ENCODE measurements at regions not wholly inside any gene's neighbourhood (a gene's known extent, or its start where the extent isn't known, plus 50 kb on each side); places are given as distances from the start of the nearest gene placed in this dataset.

- peaks cover 6% of the 10 kb centered on the region for H3K4me1 Mint-ChIP-seq
- H3K36me3 Mint-ChIP-seq (ENCODE audit: low read depth) = no peaks in the 10 kb centered on the region
- no peak overlapping the region for H3K27ac Mint-ChIP-seq
- no peak for DNase-seq
- ChIA-PET POLR2A (no interaction called here), CTCF (interaction anchor here (0.6 kb wide), 1 partner anchor 9 kb away, joined by 3 read pairs; no protein-coding TSS in a partner anchor)
- peaks cover under 1% of the 10 kb centered on the region for H3K27me3 Mint-ChIP-seq
- no peak overlapping the region for H3K4me3 Mint-ChIP-seq
- H3K9me3 Mint-ChIP-seq = no peaks in the 10 kb centered on the region
Observed at GRCh38 chr4:128458816-128459215, 171.2 kb upstream of the PGRMC2 start.

DNA sequence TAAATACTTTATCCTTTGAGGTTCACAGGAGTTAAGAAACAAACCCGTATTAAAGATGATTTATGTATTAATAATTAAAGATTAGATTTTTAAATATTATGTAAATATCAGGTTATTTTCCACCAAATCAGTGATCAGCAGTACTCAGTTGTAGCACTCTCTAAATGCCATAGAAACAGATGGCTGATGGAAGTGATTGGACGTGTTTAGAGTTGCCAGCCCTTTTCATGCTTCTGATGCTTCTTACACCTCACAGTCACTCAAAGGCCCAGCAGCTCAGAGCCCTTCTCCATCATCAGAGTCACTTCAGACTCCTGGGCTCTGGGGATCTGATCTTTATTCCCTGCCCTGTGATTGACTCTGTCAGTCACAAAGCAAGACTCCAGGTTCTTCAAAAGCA is 170.1 kb upstream of the PGRMC2 start:
- peaks cover 8% of the 10 kb centered on the region for H3K4me1 Mint-ChIP-seq
- POLR2A ChIA-PET = no interaction called here
- H3K27ac Mint-ChIP-seq = no peak overlapping the region
- no peaks in the 10 kb centered on the region for H3K9me3 Mint-ChIP-seq
- CTCF ChIA-PET = interaction anchor here (1.2 kb wide), 1 partner anchor 9 kb away, joined by 4 read pairs; no protein-coding TSS in a partner anchor
- H3K36me3 Mint-ChIP-seq (ENCODE audit: low read depth) = no peaks in the 10 kb centered on the region
- H3K4me3 Mint-ChIP-seq = no peak overlapping the region
- H3K27me3 Mint-ChIP-seq = peaks cover 3% of the 10 kb centered on the region
- DNase-seq = no peak

DNA sequence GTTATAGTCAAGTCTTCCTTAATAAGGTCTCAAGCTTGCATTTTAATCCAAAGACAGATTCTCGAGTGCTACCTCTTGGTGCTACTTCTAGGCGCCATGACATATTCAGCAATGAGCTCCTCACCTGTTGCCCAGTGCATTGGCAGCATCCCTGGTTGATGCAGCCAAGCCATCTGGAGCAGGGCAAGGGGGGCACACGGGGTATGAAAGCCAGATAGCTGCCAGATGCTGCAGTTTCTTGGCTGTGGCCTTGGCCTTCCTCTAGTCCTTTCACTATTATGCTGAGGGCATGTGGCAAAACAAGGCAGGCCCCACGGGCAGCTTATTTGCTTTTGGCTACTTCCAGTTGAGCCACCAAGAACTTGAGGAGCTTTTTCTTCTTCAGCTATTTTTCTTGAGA is 168.6 kb upstream of the PGRMC2 start:
- no peaks in the 10 kb centered on the region for H3K9me3 Mint-ChIP-seq

GRCh38 chr4:128455480-128455879 is 167.9 kb upstream of the PGRMC2 start:
- Mint-ChIP-seq H3K4me1 (peaks cover 8% of the 10 kb centered on the region), H3K27me3 (peaks cover 3% of the 10 kb centered on the region), H3K36me3 (ENCODE audit: low read depth) (no peaks in the 10 kb centered on the region), H3K27ac (no peak overlapping the region), H3K4me3 (no peak overlapping the region), H3K9me3 (no peaks in the 10 kb centered on the region)
- ChIA-PET CTCF (interaction anchor here (1.7 to 2.2 kb wide), 2 partner anchors 13 to 99 kb away, joined by 4 to 8 read pairs; no protein-coding TSS in a partner anchor), POLR2A (no interaction called here)
- no peak for DNase-seq

More for the DNA sequence above, 168.6 kb upstream of the PGRMC2 start:
- Mint-ChIP-seq H3K36me3 (ENCODE audit: low read depth) (no peaks in the 10 kb centered on the region), H3K4me3 (no peak overlapping the region), H3K27me3 (peaks cover 3% of the 10 kb centered on the region), H3K27ac (no peak overlapping the region), H3K4me1 (peaks cover 8% of the 10 kb centered on the region)
- ChIA-PET POLR2A (interaction anchor here (0.5 kb wide), 1 partner anchor 54 kb away, joined by 3 read pairs; no protein-coding TSS in a partner anchor), CTCF (interaction anchor here (0.6 kb wide), 1 partner anchor 163 kb away, joined by 3 read pairs; no protein-coding TSS in a partner anchor)
- DNase-seq = no peak

GRCh38 chr4:128454881-128455280 is 167.3 kb upstream of the PGRMC2 start:
- Mint-ChIP-seq H3K4me1 (peaks cover 8% of the 10 kb centered on the region), H3K9me3 (no peaks in the 10 kb centered on the region), H3K27ac (no peak overlapping the region), H3K27me3 (peaks cover 3% of the 10 kb centered on the region), H3K4me3 (no peak overlapping the region), H3K36me3 (ENCODE audit: low read depth) (no peaks in the 10 kb centered on the region)
- ChIA-PET CTCF (interaction anchor here (0.7 to 2.2 kb wide), 5 partner anchors 14 to 436 kb away, joined by 3 to 8 read pairs (median 3); no protein-coding TSS in a partner anchor), POLR2A (no interaction called here)
- no peak for DNase-seq

GRCh38 chr4:128454281-128454871 is 166.8 kb upstream of the PGRMC2 start:
- peaks cover 8% of the 10 kb centered on the region for H3K4me1 Mint-ChIP-seq
- DNase-seq = peak; percentile 59
- H3K27me3 Mint-ChIP-seq = peaks cover 3% of the 10 kb centered on the region
- H3K9me3 Mint-ChIP-seq = no peaks in the 10 kb centered on the region
- no peak overlapping the region for H3K4me3 Mint-ChIP-seq
- no peak overlapping the region for H3K27ac Mint-ChIP-seq
- ChIA-PET CTCF (interaction anchor here (0.7 to 2.2 kb wide), 5 partner anchors 15 to 436 kb away, joined by 3 to 8 read pairs (median 3); no protein-coding TSS in a partner anchor), POLR2A (no interaction called here)
- no peaks in the 10 kb centered on the region for H3K36me3 Mint-ChIP-seq (ENCODE audit: low read depth)

- peaks cover 3% of the 10 kb centered on the region for H3K27me3 Mint-ChIP-seq
- no peak overlapping the region for H3K4me3 Mint-ChIP-seq
- no peak overlapping the region for H3K27ac Mint-ChIP-seq
- H3K4me1 Mint-ChIP-seq = peaks cover 8% of the 10 kb centered on the region
- no peak for DNase-seq
- POLR2A ChIA-PET = no interaction called here
- CTCF ChIA-PET = no interaction called here
- no peaks in the 10 kb centered on the region for H3K9me3 Mint-ChIP-seq
- no peaks in the 10 kb centered on the region for H3K36me3 Mint-ChIP-seq (ENCODE audit: low read depth)
Observed at GRCh38 chr4:128452415-128452814, 164.8 kb upstream of the PGRMC2 start.

GRCh38 chr4:128451270-128451905 is 163.8 kb upstream of the PGRMC2 start:
- DNase-seq = no peak
- Mint-ChIP-seq H3K9me3 (no peaks in the 10 kb centered on the region), H3K27ac (no peak overlapping the region), H3K27me3 (peaks cover 3% of the 10 kb centered on the region), H3K4me3 (no peak overlapping the region), H3K4me1 (peaks cover 8% of the 10 kb centered on the region), H3K36me3 (ENCODE audit: low read depth) (no peaks in the 10 kb centered on the region)
- CTCF ChIA-PET = no interaction called here
- POLR2A ChIA-PET = no interaction called here

DNA sequence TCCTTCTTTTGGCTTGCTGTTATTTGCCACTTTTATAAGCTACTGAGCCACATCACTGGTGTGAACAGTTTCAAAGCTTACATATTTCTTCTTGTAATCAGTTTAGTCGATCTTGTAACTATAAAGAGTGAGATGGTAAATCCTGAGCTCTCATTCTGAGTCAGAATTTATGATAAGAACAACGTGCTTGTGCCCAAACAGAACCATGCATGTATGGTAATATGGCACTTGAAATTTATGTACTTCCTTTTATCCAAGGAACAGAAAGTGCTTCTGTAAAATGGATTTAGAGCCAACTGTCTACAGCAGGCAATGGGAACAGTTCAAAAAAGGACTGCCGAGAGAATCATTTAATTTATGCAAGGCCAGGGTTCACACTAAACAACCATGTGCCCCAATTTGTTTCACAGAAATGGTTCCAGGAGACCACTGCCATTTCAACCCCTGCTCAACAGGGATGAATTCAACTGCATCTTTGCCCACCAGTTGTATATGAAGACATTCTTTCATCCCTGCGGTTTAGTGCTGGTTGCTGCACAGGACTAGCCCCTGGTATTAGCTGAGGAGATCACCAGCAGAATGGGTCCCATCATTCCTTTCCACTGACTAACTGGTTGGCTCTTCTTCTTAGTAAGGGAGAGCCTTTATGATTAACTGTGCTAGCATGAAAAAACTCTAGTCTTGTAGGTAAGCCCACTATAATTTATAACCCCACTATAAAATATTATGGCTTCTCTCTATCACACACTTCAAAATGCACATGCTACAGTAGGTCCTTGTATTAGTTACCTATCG is 162.9 kb upstream of the PGRMC2 start:
- ChIA-PET POLR2A (no interaction called here), CTCF (interaction anchor here (0.8 kb wide), 1 partner anchor 9 kb away, joined by 3 read pairs; no protein-coding TSS in a partner anchor)
- Mint-ChIP-seq H3K27me3 (peaks cover 3% of the 10 kb centered on the region), H3K36me3 (ENCODE audit: low read depth) (no peaks in the 10 kb centered on the region), H3K9me3 (no peaks in the 10 kb centered on the region), H3K4me3 (no peak overlapping the region), H3K4me1 (peaks cover 8% of the 10 kb centered on the region), H3K27ac (no peak overlapping the region)
- no peak for DNase-seq

GRCh38 chr4:128449251-128449650 is 161.6 kb upstream of the PGRMC2 start:
- POLR2A ChIA-PET = no interaction called here
- DNase-seq = no peak

GRCh38 chr4:128444544-128445302 is 157.1 kb upstream of the PGRMC2 start:
- H3K4me1 Mint-ChIP-seq = no peaks in the 10 kb centered on the region
- CTCF ChIA-PET = no interaction called here
- peaks cover 10% of the 10 kb centered on the region for H3K9me3 Mint-ChIP-seq

More at GRCh38 chr4:128449251-128449650, 161.6 kb upstream of the PGRMC2 start:
- CTCF ChIA-PET = no interaction called here
- H3K9me3 Mint-ChIP-seq = no peaks in the 10 kb centered on the region
- H3K36me3 Mint-ChIP-seq (ENCODE audit: low read depth) = no peaks in the 10 kb centered on the region
- no peak overlapping the region for H3K27ac Mint-ChIP-seq
- no peak overlapping the region for H3K4me3 Mint-ChIP-seq
- H3K27me3 Mint-ChIP-seq = peaks cover 3% of the 10 kb centered on the region
- H3K4me1 Mint-ChIP-seq = peaks cover 5% of the 10 kb centered on the region

DNA sequence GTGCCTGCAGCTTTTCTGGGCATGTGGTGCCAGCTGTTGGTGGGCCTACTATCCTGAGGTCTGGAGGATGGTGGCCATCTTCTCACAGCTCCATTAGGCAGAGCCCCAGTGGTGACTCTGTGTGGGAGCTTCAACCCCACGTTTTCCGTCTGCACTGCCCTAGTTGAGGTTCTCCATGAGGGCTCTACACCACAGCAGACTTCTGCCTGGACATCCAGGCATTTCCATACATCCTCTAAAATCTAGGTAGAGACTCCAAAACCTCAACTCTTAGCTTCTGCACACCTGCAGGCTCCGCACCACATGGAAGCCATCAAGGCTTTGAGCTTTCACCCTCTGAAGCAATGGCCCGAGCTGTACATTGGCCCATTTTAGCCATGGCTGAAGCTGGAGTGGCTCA is 153.3 kb upstream of the PGRMC2 start:
- DNase-seq = no peak
- H3K27ac Mint-ChIP-seq = no peak overlapping the region
- H3K4me3 Mint-ChIP-seq = no peak overlapping the region
- no peaks in the 10 kb centered on the region for H3K36me3 Mint-ChIP-seq (ENCODE audit: low read depth)
- POLR2A ChIA-PET = no interaction called here
- H3K4me1 Mint-ChIP-seq = no peaks in the 10 kb centered on the region
- CTCF ChIA-PET = no interaction called here
- no peaks in the 10 kb centered on the region for H3K27me3 Mint-ChIP-seq
- H3K9me3 Mint-ChIP-seq = peaks cover 15% of the 10 kb centered on the region

More at GRCh38 chr4:128444544-128445302, 157.1 kb upstream of the PGRMC2 start:
- H3K36me3 Mint-ChIP-seq (ENCODE audit: low read depth) = no peaks in the 10 kb centered on the region
- H3K27ac Mint-ChIP-seq = no peak overlapping the region
- no peak for DNase-seq
- no peak overlapping the region for H3K4me3 Mint-ChIP-seq
- H3K27me3 Mint-ChIP-seq = no peaks in the 10 kb centered on the region
- POLR2A ChIA-PET = no interaction called here
